Breast epithelium (tissue), 3 donors: ENCODE measurements at regions not wholly inside any gene's neighbourhood (a gene's known extent, or its start where the extent isn't known, plus 50 kb on each side); places are given as distances from the start of the nearest gene placed in this dataset.

Experiments
- CTCF ChIP-seq, 3 donors: fragments of 450-650 bp; IDR thresholded peaks; one replicate each; pipeline ENCODE4 v1.5.1; 2016 to 2017; ENCODE audit warnings: antibody characterized with exemption in 3 of 3, mild to moderate bottlenecking in 3 of 3, moderate library complexity in 3 of 3
- POLR2A ChIP-seq: fragments of 450-650 bp; IDR thresholded peaks from one replicate; pipeline ENCODE4 v1.6.1; 2016; ENCODE audit warnings: antibody characterized with exemption, mild to moderate bottlenecking, moderate library complexity

- TF ChIP-seq CTCF (IDR thresholded peaks at IDR 0.05): no peak
- TF ChIP-seq POLR2A: no peak
These were observed 404.1 kb upstream of the ID4 start for GRCh38 chr6:19432966-19433498.
